Activated CD4-positive, alpha-beta T cell treated with anti-CD3 and anti-CD28 coated beads, Interleukin-2, Interleukin-4, amounts not matched to agents 100 ng/mL and 50 ng/mL, durations not matched to agents 16 hours and 8 hours (primary cell): ENCODE measurements at regions not wholly inside any gene's neighbourhood (a gene's known extent, or its start where the extent isn't known, plus 50 kb on each side); places are given as distances from the start of the nearest gene placed in this dataset.

Source experiments
- DNase-seq: peaks from one replicate; pipeline ENCODE4 v3.0.0-alpha.2; 2020; ENCODE audit warnings: low spot score

DNA sequence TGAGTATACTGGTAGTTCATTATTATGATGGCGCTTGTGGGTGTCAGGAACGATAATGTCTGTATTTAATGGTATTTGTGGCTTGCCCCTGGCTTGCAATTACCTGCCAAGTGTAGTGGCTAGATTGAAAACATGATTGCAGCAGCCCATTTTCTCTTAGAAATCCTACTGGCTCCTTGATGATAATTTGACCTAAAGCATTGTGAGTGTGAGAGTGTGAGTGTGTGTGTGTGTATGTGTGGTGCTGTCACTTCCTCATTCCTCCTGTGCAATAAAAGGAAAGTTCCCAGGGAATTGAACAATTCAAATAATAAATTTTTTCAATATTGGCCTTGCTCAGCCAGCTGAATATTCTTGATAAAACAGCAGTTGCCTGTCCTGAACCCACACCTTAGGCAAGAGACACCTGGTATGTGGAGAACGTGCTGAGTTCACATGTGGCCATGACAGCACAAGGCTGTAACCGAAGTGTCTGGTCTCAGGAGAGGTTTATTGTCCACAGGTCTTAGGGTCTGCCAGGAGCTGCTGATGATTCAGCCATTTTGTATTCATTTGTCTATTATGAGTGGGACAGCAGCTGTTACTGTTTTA is 193.3 kb downstream of the CD47 start:
- DNase-seq = no peak

DNA sequence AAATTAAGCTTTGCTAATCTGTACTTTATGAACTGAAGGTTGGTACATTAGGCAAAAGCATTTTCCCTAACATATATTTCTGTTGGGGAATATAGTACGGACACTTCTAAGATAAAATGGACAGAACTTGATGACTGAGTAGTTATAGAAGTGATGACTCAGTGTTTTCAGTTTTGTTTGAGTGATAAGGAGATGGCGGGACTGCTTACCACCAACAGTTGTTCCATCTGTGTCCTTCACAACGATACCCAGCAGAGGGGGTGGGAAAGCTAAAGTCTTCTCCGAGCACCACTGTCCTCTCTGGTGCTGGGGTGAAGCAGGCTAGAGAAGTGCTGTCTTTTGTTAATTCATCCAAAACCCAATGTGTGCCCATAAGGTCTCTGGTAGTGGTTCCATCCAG is 195.8 kb downstream of the CD47 start:
- DNase-seq = peak; percentile 24

DNA sequence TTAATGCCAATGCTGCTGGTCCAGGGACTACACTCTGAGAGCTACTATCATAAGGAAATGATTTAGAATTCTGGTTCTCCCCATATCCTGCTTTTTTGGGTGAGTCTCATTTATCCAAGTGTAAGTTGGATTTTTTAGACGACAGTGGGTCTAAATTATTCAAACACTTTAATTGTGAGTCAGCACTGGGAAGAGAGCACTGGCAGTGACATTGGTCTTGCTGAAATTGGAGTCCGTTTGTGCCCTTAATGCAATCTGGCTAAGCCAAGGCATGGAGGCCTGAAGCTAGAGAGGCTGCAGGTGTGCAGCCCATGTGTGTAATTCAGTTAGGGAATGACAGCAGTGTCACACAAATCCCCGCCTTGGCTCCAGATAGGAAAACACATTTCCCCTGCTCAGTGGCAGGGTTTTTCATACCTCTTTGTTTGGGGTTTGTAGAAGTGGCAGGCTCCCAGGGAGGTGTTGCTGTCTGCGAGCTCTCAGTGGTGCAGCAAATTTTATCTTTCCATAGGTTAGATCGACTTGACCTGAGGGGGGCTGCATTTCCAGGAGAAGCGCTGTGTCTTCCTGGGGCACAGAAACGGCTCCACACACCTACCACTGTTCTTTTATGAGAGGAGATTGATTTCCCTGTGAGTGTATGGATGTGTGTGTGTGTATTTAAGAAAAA is 197.7 kb downstream of the CD47 start:
- no peak for DNase-seq

DNA sequence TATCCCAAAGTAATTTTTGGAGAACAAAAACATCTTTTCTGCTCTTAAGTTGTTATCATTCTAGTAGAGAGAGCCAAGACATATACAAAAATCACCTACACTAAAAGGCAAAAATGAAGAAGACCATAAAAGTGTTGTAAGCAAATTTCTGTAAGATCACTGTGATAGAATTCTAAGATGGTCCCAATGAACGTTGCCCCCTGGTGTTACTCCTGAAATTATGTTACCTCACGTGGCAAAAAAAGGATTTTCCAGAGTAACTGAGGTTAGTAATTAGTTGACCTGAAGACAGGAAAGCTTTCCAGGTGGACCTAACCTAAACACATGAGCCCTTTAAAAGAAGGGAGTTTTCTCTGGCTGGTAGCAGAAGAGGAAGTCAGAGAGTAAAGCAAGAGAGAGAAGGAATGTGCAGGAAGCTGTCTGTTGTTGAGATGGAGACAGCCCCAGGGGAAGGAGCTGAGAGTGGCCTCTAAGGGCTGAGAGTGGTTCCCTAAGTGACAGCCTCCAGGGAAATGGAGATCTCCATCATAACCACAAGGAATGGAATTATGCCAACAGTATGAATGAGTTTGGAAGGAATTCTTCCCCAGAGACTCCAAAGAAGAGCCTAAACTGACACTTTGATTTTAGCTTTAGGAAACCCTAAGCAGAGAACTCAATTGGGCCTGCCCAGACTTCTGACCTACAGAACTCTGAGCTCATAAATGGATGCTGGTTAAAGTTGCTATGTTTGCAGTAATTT is 205.9 kb downstream of the CD47 start:
- no peak for DNase-seq

DNA sequence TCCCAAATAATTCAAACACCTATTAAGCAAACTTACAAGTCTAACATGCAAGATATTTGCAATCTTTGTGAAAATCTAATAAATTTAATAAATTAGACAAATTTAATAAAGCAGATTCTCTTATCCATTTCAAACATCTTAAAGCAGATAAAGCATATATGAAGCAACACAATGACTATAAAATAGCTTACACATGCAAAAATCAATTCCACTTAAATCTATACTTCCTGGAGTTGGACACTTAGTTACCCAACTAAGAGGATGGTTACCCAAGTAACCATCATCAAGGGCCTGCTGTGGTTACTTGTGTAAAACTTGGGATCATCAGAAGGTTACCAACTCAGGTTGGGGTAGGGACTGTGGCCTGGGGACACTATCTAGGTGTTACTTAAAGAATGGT is 206.8 kb downstream of the CD47 start:
- no peak for DNase-seq

DNA sequence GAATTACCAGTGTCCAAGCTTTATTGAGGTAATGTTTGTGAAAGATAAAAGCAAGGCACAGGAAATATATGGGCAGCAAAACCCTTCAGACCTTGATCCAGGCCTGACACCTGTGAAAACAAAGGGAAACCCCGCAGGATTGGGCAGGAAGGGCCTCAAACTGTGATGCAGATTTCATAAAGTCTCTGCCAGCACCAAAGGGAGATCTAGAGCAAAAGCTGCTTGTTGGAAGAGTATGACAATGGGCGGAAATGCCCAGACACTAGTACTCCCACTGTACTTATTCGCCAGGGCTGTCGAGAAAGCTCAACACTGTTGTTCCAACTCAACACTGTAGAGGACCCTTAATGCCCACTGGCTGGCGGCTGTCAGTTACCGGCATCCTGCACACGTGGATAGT is 207.9 kb downstream of the CD47 start:
- DNase-seq = no peak

DNA sequence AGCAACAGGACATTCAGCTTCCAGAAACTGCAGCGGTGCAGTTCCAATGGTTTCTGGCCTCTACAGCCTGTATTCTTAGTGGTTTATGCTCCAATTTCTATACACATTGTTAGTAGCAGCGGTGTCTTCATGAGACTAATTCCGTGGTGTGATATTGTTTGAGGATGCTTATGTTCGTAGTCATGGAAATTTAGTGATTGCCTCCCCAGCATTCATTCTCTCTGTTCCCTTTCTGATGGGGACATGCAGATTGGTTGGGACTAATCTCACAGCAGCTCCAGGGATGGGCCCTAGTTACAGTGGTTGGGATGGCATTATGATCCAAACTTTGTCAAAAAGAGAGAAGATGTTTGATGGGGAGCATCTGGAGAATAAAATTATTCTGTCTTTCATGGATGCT is 208.6 kb downstream of the CD47 start:
- DNase-seq = no peak

DNA sequence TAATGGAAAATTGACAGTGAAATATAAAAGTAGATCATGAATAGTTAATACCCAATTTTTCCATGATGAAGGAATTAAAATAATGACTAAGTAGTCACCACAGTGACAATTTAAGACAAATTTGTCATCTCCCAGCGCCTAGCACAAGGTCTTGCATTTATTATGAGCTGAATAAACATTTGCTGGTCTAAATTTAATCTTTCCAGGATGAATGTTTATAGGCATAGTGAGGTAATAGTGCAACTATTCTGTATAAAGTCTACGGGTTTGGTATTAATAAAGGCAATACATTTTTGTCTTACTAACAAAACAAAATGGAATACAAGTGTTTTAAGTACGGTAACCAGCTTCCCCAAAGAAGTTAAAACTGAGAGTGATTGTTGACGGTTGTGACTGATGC is 209.3 kb downstream of the CD47 start:
- no peak for DNase-seq

DNA sequence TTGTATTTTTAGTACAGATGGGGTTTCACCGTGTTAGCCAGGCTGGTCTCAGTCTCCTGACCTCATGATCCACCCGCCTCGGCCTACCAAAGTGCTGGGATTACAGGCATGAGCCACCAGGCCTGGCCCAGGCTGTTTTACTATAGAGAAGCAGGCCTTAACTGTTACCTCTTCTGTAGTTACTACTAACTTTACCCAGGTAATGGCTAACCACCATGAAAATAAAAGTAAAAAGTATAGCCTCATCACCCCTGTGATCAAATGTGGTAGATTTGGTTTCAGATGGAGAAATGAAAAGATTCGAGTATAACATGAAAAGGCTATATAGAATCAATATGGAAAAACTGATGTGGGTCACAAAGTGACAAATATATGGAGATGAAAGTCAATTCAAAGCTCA is 210.1 kb downstream of the CD47 start:
- DNase-seq = no peak

DNA sequence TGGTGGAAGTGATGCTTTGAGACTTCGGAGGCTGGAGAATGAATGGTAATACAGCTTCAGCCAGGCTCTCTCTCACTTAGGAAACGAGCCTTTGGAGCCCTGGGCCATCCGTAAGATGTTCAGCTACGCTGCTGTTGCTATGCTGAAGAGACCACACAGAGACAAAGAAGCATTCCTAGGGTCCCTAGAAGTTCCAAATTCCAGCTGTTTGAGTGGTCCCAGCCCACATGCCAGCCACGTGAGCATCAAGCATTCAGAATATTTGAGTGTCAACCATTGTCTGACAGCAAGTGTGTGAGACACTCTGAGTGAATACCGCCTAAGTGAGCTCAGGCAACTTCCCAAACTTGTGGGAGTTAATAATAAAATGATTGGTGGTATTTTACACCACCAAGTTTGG is 212.9 kb downstream of the CD47 start:
- DNase-seq = no peak

DNA sequence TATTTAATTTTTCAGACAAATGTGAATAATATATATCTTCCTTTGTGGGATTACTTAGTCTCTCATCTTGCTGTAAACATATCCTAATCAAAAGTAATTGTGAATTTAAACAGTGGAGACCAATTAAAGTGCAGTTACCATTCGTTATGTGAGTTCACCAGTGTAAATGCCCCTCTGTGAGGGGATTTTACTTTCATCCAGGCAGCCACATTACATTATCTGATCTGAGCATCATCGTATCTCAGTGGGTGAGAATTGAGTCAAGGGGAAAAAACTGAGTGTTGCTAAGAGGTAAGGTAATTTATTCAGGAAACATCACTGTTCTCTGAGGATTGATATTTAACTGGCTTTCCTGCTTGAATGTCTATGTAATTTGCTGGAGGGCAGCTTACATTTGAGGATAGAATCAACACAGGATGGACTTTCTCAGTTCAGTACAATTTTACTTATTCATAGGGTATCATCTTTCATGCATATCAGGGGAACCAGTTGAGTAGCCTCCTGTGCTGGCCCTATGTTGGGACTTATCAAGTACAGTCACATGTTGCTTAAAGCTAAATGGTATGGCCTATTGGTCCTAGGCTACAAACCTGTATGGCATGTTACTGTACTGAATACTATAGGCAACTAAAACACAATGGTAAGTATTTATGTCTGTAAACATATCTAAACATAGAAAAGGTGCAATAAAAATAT is 219.7 kb downstream of the CD47 start:
- peak; percentile 39 for DNase-seq

DNA sequence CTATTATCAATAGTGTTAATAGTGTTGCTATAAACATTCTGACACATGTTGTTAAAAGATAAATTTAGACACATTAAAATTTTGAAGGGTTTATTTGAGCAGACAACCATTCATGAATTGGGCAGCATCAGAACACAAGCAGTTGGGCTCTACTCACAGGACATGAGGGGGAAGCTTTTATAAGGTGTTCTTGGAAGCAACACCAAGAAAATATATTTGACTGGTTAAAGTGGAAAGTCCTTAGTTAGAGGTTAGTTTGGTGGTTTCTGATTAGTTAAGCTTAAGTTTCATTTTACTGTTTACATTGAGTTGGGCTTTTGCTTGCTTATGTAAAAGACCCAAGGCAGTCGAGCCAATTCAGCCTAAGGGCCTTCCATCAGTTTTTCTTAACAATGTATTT is 220.7 kb downstream of the CD47 start:
- no peak for DNase-seq

DNA sequence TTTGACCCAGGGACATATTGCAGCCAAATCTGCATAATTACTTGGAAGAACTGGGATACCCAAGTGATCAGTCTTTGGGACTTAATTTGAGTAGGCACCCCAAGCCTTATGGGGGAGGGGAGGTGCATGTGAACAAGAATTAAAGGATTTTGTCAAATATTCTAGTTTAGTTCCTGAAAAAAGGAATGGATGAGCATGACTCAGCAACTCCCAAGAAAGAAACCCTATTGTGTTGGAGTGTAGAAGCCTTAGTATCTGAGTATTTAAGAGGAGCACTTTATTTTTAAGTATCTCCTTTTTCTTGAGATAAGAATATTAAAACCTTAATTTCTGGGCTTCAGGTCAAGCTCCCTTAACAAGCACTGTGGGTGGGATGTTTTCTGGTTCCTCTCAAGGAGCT is 222.4 kb downstream of the CD47 start:
- DNase-seq = no peak

DNA sequence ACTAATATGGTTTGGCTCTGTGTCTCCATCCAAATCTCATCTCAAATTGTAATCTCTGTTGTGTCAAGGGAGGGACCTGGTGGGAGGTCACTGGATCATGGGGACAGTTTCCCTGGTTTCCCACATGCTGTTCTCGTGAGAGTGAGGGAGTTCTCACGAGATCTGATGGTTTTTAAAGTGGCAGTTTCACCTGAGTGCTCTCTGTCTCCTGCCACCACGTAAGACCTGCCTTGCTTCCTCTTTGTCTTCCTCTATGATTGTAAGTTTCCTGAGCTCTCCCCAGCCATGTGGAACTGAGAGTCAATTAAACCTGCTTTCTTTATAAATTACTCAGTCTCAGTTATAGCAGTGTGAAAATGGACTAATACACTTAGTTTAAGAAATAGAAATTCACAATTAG is 228.9 kb downstream of the CD47 start:
- DNase-seq = no peak

DNA sequence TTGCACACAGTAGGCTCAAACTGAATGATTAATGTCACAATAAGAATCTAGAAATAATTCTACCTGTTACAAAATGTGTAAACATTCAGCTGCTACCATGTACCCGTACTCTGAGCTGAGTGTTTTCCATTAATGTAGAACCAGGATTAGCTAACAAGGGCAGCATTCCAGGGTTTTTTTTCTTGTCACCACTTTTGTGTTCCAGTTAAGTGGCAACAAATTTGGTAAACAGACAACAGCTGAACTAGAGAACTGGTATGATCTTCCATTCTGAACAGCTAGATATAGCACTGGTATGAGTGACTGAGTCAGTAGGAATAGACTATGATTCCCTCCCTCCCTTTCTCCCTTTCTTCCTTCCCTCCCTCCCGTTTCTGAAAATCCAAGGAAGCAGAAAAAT is 229.4 kb downstream of the CD47 start:
- no peak for DNase-seq
